SK-N-SH treated with all-trans-retinoic acid at 6 μM for 48 hours (cell line): ENCODE measurements at regions not wholly inside any gene's neighbourhood (a gene's known extent, or its start where the extent isn't known, plus 50 kb on each side); places are given as distances from the start of the nearest gene placed in this dataset.

Source experiments
- ATAC-seq: fragments of 200-7000 bp; cut with Tn5 transposase; 3 replicates; pipeline ENCODE4 v1.9.1; 2020; ENCODE audit warnings: mild to moderate bottlenecking, moderate library complexity
- ARNTL ChIP-seq: fragments of 450-650 bp; formaldehyde crosslinking; IDR thresholded peaks from 2 replicates; pipeline ENCODE4 v1.5.0; 2020; ENCODE audit warnings: low read depth, mild to moderate bottlenecking, moderate library complexity, borderline replicate concordance
- BACH2 ChIP-seq: fragments of 250-450 bp; sonication (Bioruptor Pico); IDR thresholded peaks from 2 replicates; pipeline ENCODE4 v1.9.0; 2021; ENCODE audit warnings: mild to moderate bottlenecking, borderline replicate concordance
- CSDC2 ChIP-seq: fragments of 250-450 bp; sonication (Bioruptor Pico); IDR thresholded peaks from 2 replicates; pipeline ENCODE4 v1.5.0; 2020; ENCODE audit warnings: mild to moderate bottlenecking, moderate library complexity
- ESRRG ChIP-seq: fragments of 250-450 bp; sonication (Bioruptor Pico); IDR thresholded peaks from 2 replicates; pipeline ENCODE4 v1.6.1; 2021; ENCODE audit warnings: mild to moderate bottlenecking
- ISL1 ChIP-seq: fragments of 250-450 bp; sonication (Bioruptor Pico); IDR thresholded peaks from 2 replicates; pipeline ENCODE4 v2.1.2; 2022; ENCODE audit warnings: mild to moderate bottlenecking, moderate library complexity
- OSR1 ChIP-seq: fragments of 250-450 bp; sonication (Bioruptor Pico); IDR thresholded peaks from 2 replicates; pipeline ENCODE4 v1.8.0; 2022; ENCODE audit warnings: moderate library complexity, mild to moderate bottlenecking, inconsistent platforms
- PPARA ChIP-seq: fragments of 250-450 bp; sonication (Bioruptor Pico); IDR thresholded peaks from 2 replicates; pipeline ENCODE4 v1.5.0; 2020; ENCODE audit warnings: mild to moderate bottlenecking, borderline replicate concordance
- RARB ChIP-seq: fragments of 250-450 bp; sonication (Bioruptor Pico); IDR thresholded peaks from 2 replicates; pipeline ENCODE4 v1.8.0; 2021; ENCODE audit warnings: mild to moderate bottlenecking, moderate library complexity
- SNAI2 ChIP-seq: fragments of 250-450 bp; sonication (Bioruptor Pico); IDR thresholded peaks from 2 replicates; pipeline ENCODE4 v1.5.0; 2020; ENCODE audit warnings: mild to moderate bottlenecking, moderate library complexity
- TCF4 ChIP-seq: fragments of 250-450 bp; sonication (Bioruptor Pico); IDR thresholded peaks from 2 replicates; pipeline ENCODE4 v1.8.0; 2021; ENCODE audit warnings: mild to moderate bottlenecking, moderate library complexity, borderline replicate concordance
- ZFP3 ChIP-seq: fragments of 250-450 bp; sonication (Bioruptor Pico); IDR thresholded peaks from 2 replicates; pipeline ENCODE4 v1.5.0; 2020; ENCODE audit warnings: mild to moderate bottlenecking, moderate library complexity
- ZNF565 ChIP-seq: fragments of 450-650 bp; formaldehyde crosslinking; conservative IDR thresholded peaks from 2 replicates; pipeline ENCODE4 v1.5.0; 2020; ENCODE audit warnings: low read depth, mild to moderate bottlenecking, moderate library complexity
- ZNF70 ChIP-seq: fragments of 450-650 bp; formaldehyde crosslinking; IDR thresholded peaks from 2 replicates; pipeline ENCODE4 v1.5.0; 2020; ENCODE audit warnings: mild to moderate bottlenecking, moderate library complexity
- ZNF8 ChIP-seq: fragments of 450-650 bp; formaldehyde crosslinking; IDR thresholded peaks from 2 replicates; pipeline ENCODE4 v1.5.0; 2020; ENCODE audit warnings: mild to moderate bottlenecking, moderate library complexity
- TF ChIP-seq, protein P1 (sequence below): fragments of 250-450 bp; sonication (Bioruptor Pico); IDR thresholded peaks from 2 replicates; pipeline ENCODE4 v1.8.0; 2021; ENCODE audit warnings: low read depth, mild to moderate bottlenecking, moderate library complexity, borderline replicate concordance
- TF ChIP-seq, protein P2 (sequence below): fragments of 250-450 bp; sonication (Bioruptor Pico); IDR thresholded peaks from 2 replicates; pipeline ENCODE4 v1.5.1; 2021; ENCODE audit warnings: mild to moderate bottlenecking, moderate library complexity
- TF ChIP-seq, protein P3 (sequence below): fragments of 250-450 bp; sonication (Bioruptor Pico); IDR thresholded peaks from 2 replicates; pipeline ENCODE4 v1.5.0; 2020; ENCODE audit warnings: mild to moderate bottlenecking, moderate library complexity
- TF ChIP-seq, protein P4 (sequence below): fragments of 250-450 bp; sonication (Bioruptor Pico); IDR thresholded peaks from 2 replicates; pipeline ENCODE4 v1.8.0; 2020; ENCODE audit warnings: mild to moderate bottlenecking, moderate library complexity, borderline replicate concordance
- TF ChIP-seq, protein P5 (sequence below): fragments of 250-450 bp; sonication (Bioruptor Pico); IDR thresholded peaks from 2 replicates; pipeline ENCODE4 v1.5.1; 2020; ENCODE audit warnings: low read depth, mild to moderate bottlenecking, moderate library complexity

DNA sequence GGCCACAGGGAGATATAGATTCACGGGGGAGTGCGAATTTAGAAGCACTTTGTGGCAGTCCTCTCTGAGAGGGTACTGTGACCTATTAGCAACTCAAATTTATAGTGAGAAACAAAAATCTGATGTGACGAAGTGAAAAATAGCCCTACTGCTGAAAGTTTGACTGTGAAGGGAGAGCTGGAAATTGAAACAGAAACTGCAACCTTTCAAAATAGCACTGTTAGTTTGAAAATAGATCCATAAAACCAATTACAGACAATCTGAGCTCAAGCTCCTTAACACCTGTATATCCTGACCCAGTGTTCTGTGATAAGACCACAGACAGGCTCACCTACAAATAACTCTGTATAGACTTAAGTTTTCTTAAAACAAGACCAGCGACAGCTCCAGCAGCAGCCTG is 420.1 kb downstream of the IRX1 start:
- TF ChIP-seq OSR1 (CRISPR knock-in tag), result no peak
- TF ChIP-seq ZFP3 (CRISPR knock-in tag), result no peak
- TF ChIP-seq ISL1 (CRISPR knock-in tag), result no peak
- TF ChIP-seq ZNF70 (CRISPR knock-in tag), result no peak
- TF ChIP-seq, protein P1, sequence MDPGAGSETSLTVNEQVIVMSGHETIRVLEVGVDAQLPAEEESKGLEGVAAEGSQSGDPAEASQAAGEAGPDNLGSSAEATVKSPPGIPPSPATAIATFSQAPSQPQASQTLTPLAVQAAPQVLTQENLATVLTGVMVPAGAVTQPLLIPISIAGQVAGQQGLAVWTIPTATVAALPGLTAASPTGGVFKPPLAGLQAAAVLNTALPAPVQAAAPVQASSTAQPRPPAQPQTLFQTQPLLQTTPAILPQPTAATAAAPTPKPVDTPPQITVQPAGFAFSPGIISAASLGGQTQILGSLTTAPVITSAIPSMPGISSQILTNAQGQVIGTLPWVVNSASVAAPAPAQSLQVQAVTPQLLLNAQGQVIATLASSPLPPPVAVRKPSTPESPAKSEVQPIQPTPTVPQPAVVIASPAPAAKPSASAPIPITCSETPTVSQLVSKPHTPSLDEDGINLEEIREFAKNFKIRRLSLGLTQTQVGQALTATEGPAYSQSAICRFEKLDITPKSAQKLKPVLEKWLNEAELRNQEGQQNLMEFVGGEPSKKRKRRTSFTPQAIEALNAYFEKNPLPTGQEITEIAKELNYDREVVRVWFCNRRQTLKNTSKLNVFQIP (CRISPR knock-in tag), result no peak
- no peak for TF ChIP-seq BACH2
- no peak for TF ChIP-seq TCF4 (CRISPR knock-in tag)
- no peak for TF ChIP-seq PPARA (CRISPR knock-in tag)
- TF ChIP-seq, protein P2, sequence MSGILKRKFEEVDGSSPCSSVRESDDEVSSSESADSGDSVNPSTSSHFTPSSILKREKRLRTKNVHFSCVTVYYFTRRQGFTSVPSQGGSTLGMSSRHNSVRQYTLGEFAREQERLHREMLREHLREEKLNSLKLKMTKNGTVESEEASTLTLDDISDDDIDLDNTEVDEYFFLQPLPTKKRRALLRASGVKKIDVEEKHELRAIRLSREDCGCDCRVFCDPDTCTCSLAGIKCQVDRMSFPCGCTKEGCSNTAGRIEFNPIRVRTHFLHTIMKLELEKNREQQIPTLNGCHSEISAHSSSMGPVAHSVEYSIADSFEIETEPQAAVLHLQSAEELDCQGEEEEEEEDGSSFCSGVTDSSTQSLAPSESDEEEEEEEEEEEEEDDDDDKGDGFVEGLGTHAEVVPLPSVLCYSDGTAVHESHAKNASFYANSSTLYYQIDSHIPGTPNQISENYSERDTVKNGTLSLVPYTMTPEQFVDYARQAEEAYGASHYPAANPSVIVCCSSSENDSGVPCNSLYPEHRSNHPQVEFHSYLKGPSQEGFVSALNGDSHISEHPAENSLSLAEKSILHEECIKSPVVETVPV (CRISPR knock-in tag), result no peak
- no peak for TF ChIP-seq ESRRG (CRISPR knock-in tag)
- TF ChIP-seq, protein P3, sequence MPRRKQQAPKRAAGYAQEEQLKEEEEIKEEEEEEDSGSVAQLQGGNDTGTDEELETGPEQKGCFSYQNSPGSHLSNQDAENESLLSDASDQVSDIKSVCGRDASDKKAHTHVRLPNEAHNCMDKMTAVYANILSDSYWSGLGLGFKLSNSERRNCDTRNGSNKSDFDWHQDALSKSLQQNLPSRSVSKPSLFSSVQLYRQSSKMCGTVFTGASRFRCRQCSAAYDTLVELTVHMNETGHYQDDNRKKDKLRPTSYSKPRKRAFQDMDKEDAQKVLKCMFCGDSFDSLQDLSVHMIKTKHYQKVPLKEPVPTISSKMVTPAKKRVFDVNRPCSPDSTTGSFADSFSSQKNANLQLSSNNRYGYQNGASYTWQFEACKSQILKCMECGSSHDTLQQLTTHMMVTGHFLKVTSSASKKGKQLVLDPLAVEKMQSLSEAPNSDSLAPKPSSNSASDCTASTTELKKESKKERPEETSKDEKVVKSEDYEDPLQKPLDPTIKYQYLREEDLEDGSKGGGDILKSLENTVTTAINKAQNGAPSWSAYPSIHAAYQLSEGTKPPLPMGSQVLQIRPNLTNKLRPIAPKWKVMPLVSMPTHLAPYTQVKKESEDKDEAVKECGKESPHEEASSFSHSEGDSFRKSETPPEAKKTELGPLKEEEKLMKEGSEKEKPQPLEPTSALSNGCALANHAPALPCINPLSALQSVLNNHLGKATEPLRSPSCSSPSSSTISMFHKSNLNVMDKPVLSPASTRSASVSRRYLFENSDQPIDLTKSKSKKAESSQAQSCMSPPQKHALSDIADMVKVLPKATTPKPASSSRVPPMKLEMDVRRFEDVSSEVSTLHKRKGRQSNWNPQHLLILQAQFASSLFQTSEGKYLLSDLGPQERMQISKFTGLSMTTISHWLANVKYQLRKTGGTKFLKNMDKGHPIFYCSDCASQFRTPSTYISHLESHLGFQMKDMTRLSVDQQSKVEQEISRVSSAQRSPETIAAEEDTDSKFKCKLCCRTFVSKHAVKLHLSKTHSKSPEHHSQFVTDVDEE (CRISPR knock-in tag), result no peak
- no peak for TF ChIP-seq CSDC2 (CRISPR knock-in tag)
- no peak for TF ChIP-seq ZNF8 (CRISPR knock-in tag)
- no peak for ATAC-seq

DNA sequence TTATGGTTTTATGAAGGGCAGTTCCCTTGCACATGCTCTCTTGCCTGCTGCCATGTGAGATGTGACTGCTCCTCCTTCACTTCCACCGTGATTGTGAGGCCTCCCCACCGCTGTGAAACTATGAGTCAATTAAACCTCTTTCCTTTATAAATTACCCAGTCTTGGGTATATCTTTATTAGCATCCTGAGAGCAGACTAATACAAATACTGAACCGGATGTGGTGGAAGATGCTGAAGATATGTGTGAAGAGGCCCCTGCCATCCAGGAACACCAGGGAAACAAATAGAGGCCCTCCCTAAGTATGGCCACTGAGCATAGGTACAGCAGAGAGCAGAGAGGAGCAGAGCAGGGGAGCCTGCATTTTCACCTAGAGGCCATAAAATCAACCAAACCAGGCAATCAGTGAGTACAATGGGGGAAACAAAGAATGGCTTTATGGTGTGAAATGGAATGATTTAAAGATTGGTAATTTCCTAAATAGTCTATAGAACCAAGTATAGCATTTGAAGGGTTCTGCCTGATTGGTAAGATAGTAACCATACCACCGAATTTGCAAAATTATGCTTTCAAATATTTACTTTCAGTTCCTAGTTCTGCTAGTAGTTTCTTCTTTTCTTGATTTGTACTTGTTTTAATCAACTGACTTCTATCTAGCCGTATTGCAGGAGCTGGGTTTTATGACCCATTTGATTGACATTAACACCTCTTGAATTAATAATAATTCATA is 421.6 kb downstream of the IRX1 start:
- TF ChIP-seq ESRRG (CRISPR knock-in tag) (no peak), SNAI2 (CRISPR knock-in tag) (no peak), RARB (CRISPR knock-in tag) (no peak), ZNF8 (CRISPR knock-in tag) (no peak), PPARA (CRISPR knock-in tag) (no peak), ZNF70 (CRISPR knock-in tag) (no peak), ARNTL (CRISPR knock-in tag) (no peak), BACH2 (no peak), OSR1 (CRISPR knock-in tag) (no peak), ZFP3 (CRISPR knock-in tag) (no peak), ZNF565 (CRISPR knock-in tag) (no peak), ISL1 (CRISPR knock-in tag) (no peak)
- TF ChIP-seq, protein P4, sequence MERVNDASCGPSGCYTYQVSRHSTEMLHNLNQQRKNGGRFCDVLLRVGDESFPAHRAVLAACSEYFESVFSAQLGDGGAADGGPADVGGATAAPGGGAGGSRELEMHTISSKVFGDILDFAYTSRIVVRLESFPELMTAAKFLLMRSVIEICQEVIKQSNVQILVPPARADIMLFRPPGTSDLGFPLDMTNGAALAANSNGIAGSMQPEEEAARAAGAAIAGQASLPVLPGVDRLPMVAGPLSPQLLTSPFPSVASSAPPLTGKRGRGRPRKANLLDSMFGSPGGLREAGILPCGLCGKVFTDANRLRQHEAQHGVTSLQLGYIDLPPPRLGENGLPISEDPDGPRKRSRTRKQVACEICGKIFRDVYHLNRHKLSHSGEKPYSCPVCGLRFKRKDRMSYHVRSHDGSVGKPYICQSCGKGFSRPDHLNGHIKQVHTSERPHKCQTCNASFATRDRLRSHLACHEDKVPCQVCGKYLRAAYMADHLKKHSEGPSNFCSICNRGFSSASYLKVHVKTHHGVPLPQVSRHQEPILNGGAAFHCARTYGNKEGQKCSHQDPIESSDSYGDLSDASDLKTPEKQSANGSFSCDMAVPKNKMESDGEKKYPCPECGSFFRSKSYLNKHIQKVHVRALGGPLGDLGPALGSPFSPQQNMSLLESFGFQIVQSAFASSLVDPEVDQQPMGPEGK (CRISPR knock-in tag), result no peak
- TF ChIP-seq, protein P2 (CRISPR knock-in tag), result no peak
- TF ChIP-seq, protein P5, sequence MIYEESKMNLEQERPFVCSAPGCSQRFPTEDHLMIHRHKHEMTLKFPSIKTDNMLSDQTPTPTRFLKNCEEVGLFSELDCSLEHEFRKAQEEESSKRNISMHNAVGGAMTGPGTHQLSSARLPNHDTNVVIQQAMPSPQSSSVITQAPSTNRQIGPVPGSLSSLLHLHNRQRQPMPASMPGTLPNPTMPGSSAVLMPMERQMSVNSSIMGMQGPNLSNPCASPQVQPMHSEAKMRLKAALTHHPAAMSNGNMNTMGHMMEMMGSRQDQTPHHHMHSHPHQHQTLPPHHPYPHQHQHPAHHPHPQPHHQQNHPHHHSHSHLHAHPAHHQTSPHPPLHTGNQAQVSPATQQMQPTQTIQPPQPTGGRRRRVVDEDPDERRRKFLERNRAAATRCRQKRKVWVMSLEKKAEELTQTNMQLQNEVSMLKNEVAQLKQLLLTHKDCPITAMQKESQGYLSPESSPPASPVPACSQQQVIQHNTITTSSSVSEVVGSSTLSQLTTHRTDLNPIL (CRISPR knock-in tag), result no peak
- ATAC-seq, result no peak
